T-helper 2 cell (primary cell): ENCODE measurements at regions not wholly inside any gene's neighbourhood (a gene's known extent, or its start where the extent isn't known, plus 50 kb on each side); places are given as distances from the start of the nearest gene placed in this dataset.
"Not testable (repeated sequence)": the region's sequence is repeated elsewhere in the genome, so short reads cannot be mapped to it uniquely, and the experiment has no call there.

Experiments used
- DNase-seq, 5 experiments: peaks; one replicate each; pipeline versions ENCODE4 v3.0.0 to v3.0.0-alpha.2; 2012 to 2022

DNA sequence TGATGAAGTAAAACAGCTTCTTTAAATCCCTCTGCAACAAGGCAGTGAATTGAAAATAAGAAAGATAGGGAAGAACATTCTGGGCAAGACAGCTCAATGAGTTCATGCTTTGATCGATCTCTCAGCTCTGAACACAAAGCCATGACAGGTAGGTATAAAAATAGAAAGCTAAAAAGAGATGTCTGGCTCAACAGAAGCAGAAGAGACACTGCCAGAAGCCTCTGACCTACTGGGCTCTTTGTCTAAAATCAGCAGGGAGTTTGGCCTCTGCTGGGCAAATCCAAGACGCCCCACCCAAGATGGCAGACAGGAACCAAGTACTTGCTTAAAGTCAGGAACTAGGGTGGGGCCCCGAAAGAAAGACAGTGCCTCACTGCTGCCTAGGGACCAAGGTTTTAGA, 2684.1 kb upstream of the TPTE start:
- DNase-seq, result not testable (repeated sequence)

DNA sequence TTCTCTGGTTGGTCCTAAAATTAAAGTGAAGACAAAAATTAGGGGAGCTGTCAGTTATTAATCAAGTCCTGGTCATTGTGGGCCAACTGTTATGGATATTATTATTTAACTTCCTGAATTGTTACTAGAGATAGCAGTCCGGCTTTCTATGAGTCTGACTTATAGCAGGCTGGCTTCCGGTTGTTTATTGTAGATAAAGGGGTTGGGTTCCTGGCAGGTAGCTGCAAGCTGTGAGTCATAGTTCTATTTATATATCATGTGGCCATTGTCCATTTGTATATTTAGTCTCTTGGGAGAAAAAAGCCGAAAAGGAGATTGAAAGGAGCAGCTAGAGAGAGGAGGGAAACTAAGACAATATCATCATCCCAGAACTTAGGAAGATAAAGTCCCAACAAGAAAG, 2668.0 kb upstream of the TPTE start:
- DNase-seq, result not testable (repeated sequence)

DNA sequence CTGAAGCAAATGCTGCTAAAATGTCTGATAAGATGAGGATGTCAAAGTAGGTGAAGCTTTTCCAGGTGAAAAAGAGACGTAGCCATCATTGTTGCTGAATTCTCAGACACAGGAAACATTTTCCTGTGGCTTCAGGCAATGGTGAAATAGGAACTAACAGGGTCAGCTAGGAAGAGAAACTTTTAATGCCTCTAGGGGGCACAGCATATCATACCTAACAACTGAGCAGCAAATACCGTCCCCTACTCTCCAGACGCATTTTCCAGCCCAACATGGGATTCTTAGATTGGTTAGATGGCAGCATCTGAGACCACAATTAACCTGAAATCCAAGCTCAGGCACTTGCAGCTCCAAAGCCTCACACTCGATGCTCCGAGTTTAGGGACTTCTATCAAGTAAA, 2667.5 kb upstream of the TPTE start:
- not testable (repeated sequence) for DNase-seq
